PC-3 (cell line): ENCODE measurements at regions not wholly inside any gene's neighbourhood (a gene's known extent, or its start where the extent isn't known, plus 50 kb on each side); places are given as distances from the start of the nearest gene placed in this dataset.

ENCODE experiments used
- CTCF ChIP-seq: fragments of 300-600 bp; sonication (generic); conservative IDR thresholded peaks from 2 replicates; pipeline ENCODE4 v1.5.1; 2017; ENCODE audit warnings: antibody characterized with exemption, low read depth, mild to moderate bottlenecking, low read length
- EZH2phosphoT487 ChIP-seq: fragments of 300-600 bp; sonication (generic); IDR thresholded peaks from 2 replicates; pipeline ENCODE4 v1.6.1; 2018; ENCODE audit warnings: mild to moderate bottlenecking, antibody characterized with exemption, low read length, borderline replicate concordance

- TF ChIP-seq CTCF (no peak), EZH2phosphoT487 (no peak)
These were observed 348.9 kb downstream of the NKX6-1 start for GRCh38 chr4:84150177-84150576.
